Prostate gland (tissue), 2 donors: ENCODE measurements at regions not wholly inside any gene's neighbourhood (a gene's known extent, or its start where the extent isn't known, plus 50 kb on each side); places are given as distances from the start of the nearest gene placed in this dataset.
A peak's percentile ranks its signal among the peaks of the same experiment; 100 is the strongest.
"Not testable (repeated sequence)": the region's sequence is repeated elsewhere in the genome, so short reads cannot be mapped to it uniquely, and the experiment has no call there.

Experiments used
- DNase-seq: peaks from one replicate; pipeline ENCODE4 v3.0.0-alpha.2; 2019; ENCODE audit warnings: low spot score
- H3K27ac ChIP-seq, 2 donors: fragments of 200-600 bp; sonication (generic); 2 replicates each; pipeline ENCODE4 v1.5.1; 2017 to 2019
- H3K27me3 ChIP-seq: fragments of 200-600 bp; sonication (generic); replicated peaks from 2 replicates; pipeline ENCODE4 v1.5.1; 2019; ENCODE audit not compliant: insufficient read depth
- H3K36me3 ChIP-seq, 2 donors: fragments of 200-600 bp; sonication (generic); 1 replicate in 1 of 2; 2 replicates in 1 of 2; pipeline versions ENCODE4 v1.5.1 to v1.8.1; 2017 to 2019
- H3K4me1 ChIP-seq: fragments of 200-600 bp; sonication (generic); replicated peaks from 2 replicates; pipeline ENCODE4 v1.5.1; 2019
- H3K4me3 ChIP-seq, 2 donors: fragments of 200-600 bp; sonication (generic); 2 replicates each; pipeline ENCODE4 v1.5.1; 2017 to 2019
- H3K9me3 ChIP-seq: fragments of 200-600 bp; sonication (generic); 2 replicates; pipeline ENCODE4 v1.5.1; 2017
- POLR2A ChIP-seq: fragments of 450-650 bp; IDR thresholded peaks from one replicate; pipeline ENCODE4 v1.6.1; 2016; ENCODE audit warnings: antibody characterized with exemption, mild to moderate bottlenecking
- POLR2AphosphoS5 ChIP-seq: sonication (generic); formaldehyde crosslinking; IDR thresholded peaks from one replicate; pipeline ENCODE4 v1.6.1; 2017; ENCODE audit warnings: antibody characterized with exemption
- WGBS: methylation state at CpG from one replicate; pipeline ENCODE4 v1.1.5; 2018; 5-methylcytosine and 5-hydroxymethylcytosine counted together
- intact Hi-C: fragments of 100-400 bp; cut with DNase I; formaldehyde crosslinking; loops from one replicate; pipeline ENCODE4 v1.14.2; 2022
- TF ChIP-seq, protein P1 (sequence below), 4 experiments: fragments of 200-600 bp in 2 of 4; fragments of 450-650 bp in 2 of 4; sonication (generic) in 2 of 4; IDR thresholded peaks; 1 replicate in 3 of 4; 2 replicates in 1 of 4; pipeline ENCODE4 v1.5.1; 2016 to 2019; ENCODE audit warnings: antibody characterized with exemption in 4 of 4, mild to moderate bottlenecking in 2 of 4, moderate library complexity in 2 of 4

DNA sequence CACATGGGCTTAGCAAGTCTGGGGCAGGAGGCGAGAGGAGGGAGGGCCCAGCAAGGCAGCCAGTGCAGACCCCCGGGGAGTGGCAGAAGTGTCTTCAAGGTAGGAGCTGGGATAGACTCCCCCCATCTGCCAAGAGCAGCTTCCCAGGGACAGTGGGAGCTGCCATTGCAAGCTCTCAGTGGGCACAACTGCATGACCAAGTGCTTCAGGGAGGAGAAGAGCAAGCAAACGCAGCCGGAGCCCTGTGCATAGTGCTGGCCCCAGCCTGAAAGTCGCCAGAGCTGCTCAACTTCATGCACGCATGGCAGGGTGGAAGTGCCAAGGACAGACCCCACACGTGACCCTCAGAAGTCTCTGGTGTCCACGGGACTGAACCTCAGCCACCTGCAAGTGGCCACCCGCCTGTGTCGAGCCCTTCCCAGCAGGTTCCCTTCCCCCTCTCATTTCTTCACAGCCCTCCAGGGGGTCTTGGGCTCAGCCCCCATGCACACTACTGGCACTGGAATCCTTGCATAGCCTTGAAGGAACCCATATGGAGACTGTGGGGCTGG lies 89.4 kb downstream of the PLXNA1 start:
- Histone ChIP-seq H3K27me3 (no peaks in the 10 kb centered on the region), H3K9me3 (no peaks in the 10 kb centered on the region), H3K27ac (no peak overlapping the region), H3K4me1 (no peaks in the 10 kb centered on the region), H3K4me3 (no peak overlapping the region), H3K36me3 (no peaks in the 10 kb centered on the region)
- intact Hi-C loops: no loop called here
- no peak for DNase-seq
- TF ChIP-seq POLR2A (no peak), POLR2AphosphoS5 (no peak)
- TF ChIP-seq, protein P1, sequence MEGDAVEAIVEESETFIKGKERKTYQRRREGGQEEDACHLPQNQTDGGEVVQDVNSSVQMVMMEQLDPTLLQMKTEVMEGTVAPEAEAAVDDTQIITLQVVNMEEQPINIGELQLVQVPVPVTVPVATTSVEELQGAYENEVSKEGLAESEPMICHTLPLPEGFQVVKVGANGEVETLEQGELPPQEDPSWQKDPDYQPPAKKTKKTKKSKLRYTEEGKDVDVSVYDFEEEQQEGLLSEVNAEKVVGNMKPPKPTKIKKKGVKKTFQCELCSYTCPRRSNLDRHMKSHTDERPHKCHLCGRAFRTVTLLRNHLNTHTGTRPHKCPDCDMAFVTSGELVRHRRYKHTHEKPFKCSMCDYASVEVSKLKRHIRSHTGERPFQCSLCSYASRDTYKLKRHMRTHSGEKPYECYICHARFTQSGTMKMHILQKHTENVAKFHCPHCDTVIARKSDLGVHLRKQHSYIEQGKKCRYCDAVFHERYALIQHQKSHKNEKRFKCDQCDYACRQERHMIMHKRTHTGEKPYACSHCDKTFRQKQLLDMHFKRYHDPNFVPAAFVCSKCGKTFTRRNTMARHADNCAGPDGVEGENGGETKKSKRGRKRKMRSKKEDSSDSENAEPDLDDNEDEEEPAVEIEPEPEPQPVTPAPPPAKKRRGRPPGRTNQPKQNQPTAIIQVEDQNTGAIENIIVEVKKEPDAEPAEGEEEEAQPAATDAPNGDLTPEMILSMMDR (IDR thresholded peaks at IDR 0.05): no peak
- 81% methylated on average over 9 of the region's 10 CpGs for WGBS

DNA sequence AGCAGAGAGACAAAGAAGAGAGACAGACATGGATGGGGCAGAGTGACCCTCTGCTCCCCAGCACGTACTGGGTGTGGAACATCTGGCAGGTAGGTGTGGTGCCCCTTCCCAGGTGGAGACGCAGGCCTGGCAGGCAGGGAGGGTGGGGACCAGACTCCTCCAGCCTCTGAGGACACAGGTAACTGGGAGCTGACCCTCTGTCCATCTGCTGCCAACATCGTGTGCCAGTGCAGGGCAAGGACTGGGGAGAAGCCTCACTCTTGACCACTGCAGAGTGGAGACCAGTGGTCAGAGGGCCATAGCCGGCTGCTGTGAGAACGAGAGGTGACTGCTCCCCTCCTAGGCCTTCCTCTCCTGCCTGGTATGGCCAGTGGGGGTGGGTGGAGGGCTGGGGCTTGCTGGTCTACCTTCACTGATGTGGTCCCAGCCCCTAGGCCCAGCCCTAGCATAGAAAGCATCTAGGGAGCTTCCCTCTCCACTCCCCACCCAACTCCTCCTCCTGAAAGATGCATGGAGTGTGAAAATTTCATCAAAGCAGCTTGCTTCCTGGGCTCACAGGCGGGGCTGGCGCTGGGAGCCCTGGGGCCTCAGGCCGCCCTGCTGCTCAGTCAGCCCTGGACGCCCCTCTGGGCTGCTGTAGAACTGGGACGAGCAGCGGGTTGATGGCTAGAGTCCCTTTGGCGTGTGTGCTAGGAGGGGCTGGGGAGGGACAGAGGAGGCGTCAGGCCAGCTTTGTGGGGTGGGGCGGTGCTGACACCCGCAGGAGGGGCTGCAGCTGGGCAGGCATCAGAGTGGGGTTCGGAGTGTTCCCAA lies 90.3 kb downstream of the PLXNA1 start:
- no peaks in the 10 kb centered on the region for H3K4me1 ChIP-seq
- H3K9me3 ChIP-seq: no peaks in the 10 kb centered on the region
- DNase-seq: no peak
- no peak overlapping the region for H3K4me3 ChIP-seq
- TF ChIP-seq POLR2AphosphoS5 (no peak), POLR2A (no peak)
- TF ChIP-seq, protein P1 (IDR thresholded peaks at IDR 0.05): no peak
- WGBS: 35% methylated on average over 16 of the region's 16 CpGs
- intact Hi-C loops: no loop called here
- no peaks in the 10 kb centered on the region for H3K27me3 ChIP-seq
- no peaks in the 10 kb centered on the region for H3K36me3 ChIP-seq
- no peak overlapping the region for H3K27ac ChIP-seq

DNA sequence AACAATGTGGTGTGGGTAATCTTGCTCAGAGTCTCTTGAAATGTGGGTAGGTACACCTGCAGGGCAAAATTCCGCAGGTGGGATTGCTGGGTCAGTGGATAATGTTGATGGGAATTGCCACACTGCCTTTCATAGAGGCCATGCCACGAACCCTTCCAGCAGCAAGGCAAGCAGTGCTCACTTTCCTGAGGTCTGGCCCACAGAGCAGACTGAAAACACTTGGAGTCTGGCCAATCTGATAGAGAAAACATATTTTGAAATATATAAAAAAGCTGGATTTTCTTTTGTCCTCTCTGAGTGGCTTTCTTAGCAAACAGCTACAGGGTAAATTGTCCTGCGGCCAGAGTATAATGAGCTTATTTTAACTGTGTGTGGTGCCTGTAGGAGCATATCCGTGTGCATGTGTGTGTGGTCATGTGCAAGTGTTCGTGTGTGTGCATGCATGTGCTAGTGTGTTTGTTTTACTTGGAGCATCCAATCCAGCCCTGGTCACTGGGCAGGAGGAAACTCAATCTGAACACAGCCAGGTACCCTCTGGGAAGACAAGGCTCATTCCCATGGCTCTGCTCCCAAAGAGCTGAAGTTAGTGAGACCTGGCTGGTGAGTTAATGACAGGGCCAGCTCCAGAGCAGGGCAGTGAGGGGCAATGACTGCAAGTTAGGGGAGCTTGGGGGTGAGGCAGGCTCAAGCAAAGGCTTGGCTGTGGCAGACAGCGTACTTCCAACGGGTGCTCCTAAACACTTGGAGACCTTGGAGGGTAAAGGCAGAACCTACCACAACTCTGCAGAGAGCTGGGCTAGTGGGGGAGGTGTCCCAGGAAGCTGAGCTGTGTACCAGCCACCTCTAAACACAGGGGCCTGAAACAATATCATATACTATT lies 91.3 kb downstream of the PLXNA1 start:
- WGBS: 37% methylated on average over 7 of the region's 7 CpGs
- DNase-seq: no peak
- H3K27ac ChIP-seq: no peak overlapping the region

DNA sequence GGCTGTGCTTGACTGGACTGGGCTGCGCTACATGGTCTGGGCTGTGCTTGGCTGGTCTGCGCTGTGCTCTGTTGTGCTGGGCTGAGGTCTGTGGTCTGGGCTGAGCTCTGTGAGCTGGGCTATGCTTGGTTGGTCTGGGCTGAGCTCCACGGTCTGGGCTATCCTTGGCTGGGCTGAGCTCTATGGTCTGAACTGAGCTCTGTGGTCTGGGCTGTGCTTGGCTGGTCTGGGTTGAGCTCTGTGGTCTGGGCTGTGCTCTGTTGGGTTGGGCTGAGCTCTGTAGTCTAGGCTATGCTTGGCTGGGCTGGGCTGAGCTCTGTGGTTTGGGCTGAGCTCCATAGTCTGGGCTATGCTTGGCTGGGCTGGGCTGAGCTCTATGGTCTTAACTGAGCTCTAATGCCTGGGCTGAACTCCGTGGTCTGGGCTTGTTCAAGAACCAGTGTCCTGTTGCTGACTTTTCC lies 92.0 kb downstream of the PLXNA1 start:
- H3K27me3 ChIP-seq: no peaks in the 10 kb centered on the region
- DNase-seq: no peak
- intact Hi-C loops: no loop called here
- H3K9me3 ChIP-seq: no peaks in the 10 kb centered on the region
- WGBS: 63% methylated on average over 4 of the region's 4 CpGs
- H3K4me3 ChIP-seq: no peak overlapping the region
- H3K27ac ChIP-seq: no peak overlapping the region
- no peaks in the 10 kb centered on the region for H3K4me1 ChIP-seq
- H3K36me3 ChIP-seq: no peaks in the 10 kb centered on the region
- TF ChIP-seq, protein P1 (IDR thresholded peaks at IDR 0.05): no peak
- TF ChIP-seq POLR2A (no peak), POLR2AphosphoS5 (no peak)

More for the DNA sequence above, 91.3 kb downstream of the PLXNA1 start:
- Histone ChIP-seq H3K4me1 (no peaks in the 10 kb centered on the region), H3K27me3 (no peaks in the 10 kb centered on the region), H3K9me3 (no peaks in the 10 kb centered on the region), H3K36me3 (no peaks in the 10 kb centered on the region), H3K4me3 (no peak overlapping the region)
- TF ChIP-seq POLR2A (no peak), POLR2AphosphoS5 (peak; percentile 20)
- intact Hi-C loops: no loop called here

DNA sequence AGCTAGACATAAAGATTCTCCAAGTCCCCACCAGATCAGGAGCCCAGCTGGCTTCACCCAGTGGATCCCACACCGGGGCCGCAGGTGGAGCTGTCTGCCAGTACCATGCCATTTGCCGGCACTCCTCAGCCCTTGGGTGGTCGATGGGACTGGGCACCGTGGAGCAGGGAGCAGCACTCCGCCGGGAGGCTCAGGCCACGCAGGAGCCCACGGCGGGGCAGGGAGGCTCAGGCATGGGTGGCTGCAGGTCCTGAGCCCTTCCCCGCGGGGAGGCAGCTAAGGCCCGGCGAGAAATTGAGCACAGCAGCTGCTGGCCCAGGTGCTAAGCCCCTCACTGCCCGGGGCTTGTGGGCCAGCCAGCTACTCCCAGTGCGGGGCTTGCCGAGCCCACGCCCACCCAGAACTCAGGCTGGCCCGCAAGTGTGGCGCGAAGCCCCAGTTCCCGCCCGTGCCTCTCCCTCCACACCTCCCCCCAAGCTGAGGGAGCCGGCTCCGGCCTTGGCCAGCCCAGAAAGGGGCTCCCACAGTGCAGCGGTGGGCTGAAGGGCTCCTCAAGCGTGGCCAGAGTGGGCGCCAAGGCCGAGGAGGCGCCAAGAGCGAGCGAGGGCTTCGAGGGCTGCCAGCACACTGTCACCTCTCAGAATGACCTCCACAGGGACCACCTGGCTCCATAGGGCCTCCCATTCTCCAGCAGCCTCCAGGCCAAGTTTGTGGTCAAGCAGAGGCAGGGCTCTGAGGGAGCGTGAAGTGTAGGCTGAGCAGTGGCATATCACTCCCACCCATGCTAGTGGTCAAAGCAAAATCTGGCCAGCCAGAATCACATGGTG lies 93.5 kb downstream of the PLXNA1 start:
- H3K27ac ChIP-seq, intact Hi-C loops, H3K27me3 ChIP-seq, H3K36me3 ChIP-seq, H3K4me3 ChIP-seq, H3K4me1 ChIP-seq, DNase-seq, H3K9me3 ChIP-seq: not testable (repeated sequence)
- WGBS: 98% methylated on average over 27 of the region's 34 CpGs
